GM23338 (cell line): ENCODE measurements at regions not wholly inside any gene's neighbourhood (a gene's known extent, or its start where the extent isn't known, plus 50 kb on each side); places are given as distances from the start of the nearest gene placed in this dataset.

Experiments used
- CREB1 ChIP-seq: fragments of 250-450 bp; sonication (Bioruptor Pico); IDR thresholded peaks from 2 replicates; pipeline ENCODE4 v1.5.0; 2020; ENCODE audit warnings: low read depth, mild to moderate bottlenecking, moderate library complexity
- CTCF ChIP-seq, 2 experiments: fragments of 200-600 bp in 1 of 2; sonication (generic) in 1 of 2; conservative IDR thresholded peaks; 2 replicates each; pipeline versions ENCODE4 v1.5.1 to v1.6.1; 2016 to 2017; ENCODE audit warnings: antibody characterized with exemption in 2 of 2, low read depth in 2 of 2, mild to moderate bottlenecking in 2 of 2, moderate library complexity in 1 of 2
- EZH2 ChIP-seq: fragments of 200-600 bp; sonication (generic); IDR thresholded peaks from one replicate; pipeline ENCODE4 v1.8.0; 2017; ENCODE audit warnings: antibody characterized with exemption, mild to moderate bottlenecking, low read depth; ENCODE audit not compliant: unreplicated experiment
- JUNB ChIP-seq: IDR thresholded peaks from one replicate; pipeline ENCODE4 v1.6.1; 2016; ENCODE audit warnings: antibody characterized with exemption; ENCODE audit not compliant: unreplicated experiment
- POLR2AphosphoS5 ChIP-seq: IDR thresholded peaks from 2 replicates; pipeline ENCODE4 v1.6.1; 2016; ENCODE audit warnings: antibody characterized with exemption, low read depth
- REST ChIP-seq: IDR thresholded peaks from one replicate; pipeline ENCODE4 v1.6.1; 2018; ENCODE audit warnings: antibody characterized with exemption; ENCODE audit not compliant: unreplicated experiment
- ZNF331 ChIP-seq: fragments of 250-450 bp; sonication (Bioruptor Pico); IDR thresholded peaks from 2 replicates; pipeline ENCODE4 v1.5.0; 2020; ENCODE audit warnings: low read depth, mild to moderate bottlenecking, moderate library complexity

- TF ChIP-seq EZH2 (no peak), JUNB (no peak), REST (no peak), CTCF (conservative IDR thresholded peaks at IDR 0.05; ENCODE audit: low read depth in 2 of 2) (no peak), POLR2AphosphoS5 (no peak), CREB1 (CRISPR knock-in tag) (no peak), ZNF331 (no peak)
Observed at GRCh38 chr4:125262502-125262901, 52.3 kb upstream of the FAT4 start.
